ENCODE measurements at regions not wholly inside any gene's neighbourhood (a gene's known extent, or its start where the extent isn't known, plus 50 kb on each side); places are given as distances from the start of the nearest gene placed in this dataset.

GRCh38 chr1:242743983-242744780, 219.7 kb upstream of the PLD5 start:
- TF ChIP-seq CTCF (IDR thresholded peaks at IDR 0.05 in 2 of 3, conservative IDR thresholded peaks at IDR 0.05 in 1 of 3; ENCODE audit: borderline replicate concordance in 1 of 3, insufficient read depth in 1 of 3, low read depth in 2 of 3, low read length in 2 of 3), result no peak
- TF ChIP-seq, protein P1, sequence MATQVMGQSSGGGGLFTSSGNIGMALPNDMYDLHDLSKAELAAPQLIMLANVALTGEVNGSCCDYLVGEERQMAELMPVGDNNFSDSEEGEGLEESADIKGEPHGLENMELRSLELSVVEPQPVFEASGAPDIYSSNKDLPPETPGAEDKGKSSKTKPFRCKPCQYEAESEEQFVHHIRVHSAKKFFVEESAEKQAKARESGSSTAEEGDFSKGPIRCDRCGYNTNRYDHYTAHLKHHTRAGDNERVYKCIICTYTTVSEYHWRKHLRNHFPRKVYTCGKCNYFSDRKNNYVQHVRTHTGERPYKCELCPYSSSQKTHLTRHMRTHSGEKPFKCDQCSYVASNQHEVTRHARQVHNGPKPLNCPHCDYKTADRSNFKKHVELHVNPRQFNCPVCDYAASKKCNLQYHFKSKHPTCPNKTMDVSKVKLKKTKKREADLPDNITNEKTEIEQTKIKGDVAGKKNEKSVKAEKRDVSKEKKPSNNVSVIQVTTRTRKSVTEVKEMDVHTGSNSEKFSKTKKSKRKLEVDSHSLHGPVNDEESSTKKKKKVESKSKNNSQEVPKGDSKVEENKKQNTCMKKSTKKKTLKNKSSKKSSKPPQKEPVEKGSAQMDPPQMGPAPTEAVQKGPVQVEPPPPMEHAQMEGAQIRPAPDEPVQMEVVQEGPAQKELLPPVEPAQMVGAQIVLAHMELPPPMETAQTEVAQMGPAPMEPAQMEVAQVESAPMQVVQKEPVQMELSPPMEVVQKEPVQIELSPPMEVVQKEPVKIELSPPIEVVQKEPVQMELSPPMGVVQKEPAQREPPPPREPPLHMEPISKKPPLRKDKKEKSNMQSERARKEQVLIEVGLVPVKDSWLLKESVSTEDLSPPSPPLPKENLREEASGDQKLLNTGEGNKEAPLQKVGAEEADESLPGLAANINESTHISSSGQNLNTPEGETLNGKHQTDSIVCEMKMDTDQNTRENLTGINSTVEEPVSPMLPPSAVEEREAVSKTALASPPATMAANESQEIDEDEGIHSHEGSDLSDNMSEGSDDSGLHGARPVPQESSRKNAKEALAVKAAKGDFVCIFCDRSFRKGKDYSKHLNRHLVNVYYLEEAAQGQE (IDR thresholded peaks at IDR 0.05; ENCODE audit: low read depth), result no peak
